ENCODE measurements at regions not wholly inside any gene's neighbourhood (a gene's known extent, or its start where the extent isn't known, plus 50 kb on each side); places are given as distances from the start of the nearest gene placed in this dataset.
A peak's percentile ranks its signal among the peaks of the same experiment; 100 is the strongest.

DNA sequence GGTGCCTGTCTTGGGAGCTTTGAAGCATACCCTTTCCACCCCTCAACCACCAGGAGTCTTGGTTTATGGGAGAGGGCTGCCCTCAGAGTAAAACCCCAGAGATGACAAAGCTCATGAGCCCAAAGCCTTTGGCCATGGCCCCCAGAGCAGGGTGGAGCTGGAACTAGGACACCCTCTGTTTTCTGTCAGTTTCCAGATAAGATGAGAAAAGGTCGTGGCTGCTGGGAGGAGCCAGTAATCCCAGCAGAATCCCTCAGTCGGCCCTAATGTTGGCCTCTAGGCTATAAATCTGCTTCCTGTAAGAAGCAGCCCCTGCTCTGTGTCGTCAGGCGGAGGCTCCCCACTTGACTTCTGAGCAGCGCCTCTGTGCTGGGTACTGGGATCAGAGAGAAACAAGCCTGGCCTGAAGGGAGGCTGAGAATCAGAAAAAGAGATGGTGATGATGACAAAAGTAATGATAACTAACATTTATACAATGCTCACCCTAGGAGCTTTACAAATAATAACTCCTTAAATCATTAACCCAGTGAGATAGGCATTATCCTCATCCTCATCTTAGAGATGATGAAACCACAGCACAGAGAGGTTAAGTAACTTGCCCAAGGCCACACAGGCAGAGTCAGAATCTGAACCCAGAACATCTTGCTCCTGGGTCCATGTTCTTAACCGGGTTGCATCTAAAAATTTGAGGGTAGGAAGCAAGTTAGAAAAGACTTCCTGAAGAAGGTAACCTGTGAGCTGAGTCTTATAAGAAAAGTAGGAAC is 471.4 kb downstream of the SOX6 start:
- Histone ChIP-seq H3K9me3 (ENCODE audit: control insufficient read depth, insufficient read depth, low read depth, low read length) (no peaks in the 10 kb centered on the region), H3K36me3 (ENCODE audit: control insufficient read depth, insufficient read depth, low read length) (no peaks in the 10 kb centered on the region), H3K4me1 (ENCODE audit: control insufficient read depth, insufficient read depth, low read length) (no peaks in the 10 kb centered on the region; the same call in 1 of the 2 replicates), H3K4me3 (ENCODE audit: low read depth in 2 of 2, low read length in 2 of 2) (no peak overlapping the region), H3K27ac (ENCODE audit: low read length) (no peak overlapping the region), H3K27me3 (ENCODE audit: control insufficient read depth, insufficient read depth, low read length) (no peaks in the 10 kb centered on the region)
- TF ChIP-seq, protein P1, sequence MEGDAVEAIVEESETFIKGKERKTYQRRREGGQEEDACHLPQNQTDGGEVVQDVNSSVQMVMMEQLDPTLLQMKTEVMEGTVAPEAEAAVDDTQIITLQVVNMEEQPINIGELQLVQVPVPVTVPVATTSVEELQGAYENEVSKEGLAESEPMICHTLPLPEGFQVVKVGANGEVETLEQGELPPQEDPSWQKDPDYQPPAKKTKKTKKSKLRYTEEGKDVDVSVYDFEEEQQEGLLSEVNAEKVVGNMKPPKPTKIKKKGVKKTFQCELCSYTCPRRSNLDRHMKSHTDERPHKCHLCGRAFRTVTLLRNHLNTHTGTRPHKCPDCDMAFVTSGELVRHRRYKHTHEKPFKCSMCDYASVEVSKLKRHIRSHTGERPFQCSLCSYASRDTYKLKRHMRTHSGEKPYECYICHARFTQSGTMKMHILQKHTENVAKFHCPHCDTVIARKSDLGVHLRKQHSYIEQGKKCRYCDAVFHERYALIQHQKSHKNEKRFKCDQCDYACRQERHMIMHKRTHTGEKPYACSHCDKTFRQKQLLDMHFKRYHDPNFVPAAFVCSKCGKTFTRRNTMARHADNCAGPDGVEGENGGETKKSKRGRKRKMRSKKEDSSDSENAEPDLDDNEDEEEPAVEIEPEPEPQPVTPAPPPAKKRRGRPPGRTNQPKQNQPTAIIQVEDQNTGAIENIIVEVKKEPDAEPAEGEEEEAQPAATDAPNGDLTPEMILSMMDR (IDR thresholded peaks at IDR 0.05): no peak
- ChIA-PET CTCF (no interaction called here), POLR2A (no interaction called here)
- ATAC-seq: no peak
- BruUV-seq (replicated peaks): no TSS peak
- in situ Hi-C loops (cut with HindIII; ENCODE audit: low pct_unique_long_range_greater_than_20kb, low sequenced_read_pairs): no loop called here
- no peak for DNase-seq (ENCODE audit: low read depth, low spot score)
- intact Hi-C loops (cut with micrococcal nuclease; ENCODE audit: unreplicated experiment): no loop called here

DNA sequence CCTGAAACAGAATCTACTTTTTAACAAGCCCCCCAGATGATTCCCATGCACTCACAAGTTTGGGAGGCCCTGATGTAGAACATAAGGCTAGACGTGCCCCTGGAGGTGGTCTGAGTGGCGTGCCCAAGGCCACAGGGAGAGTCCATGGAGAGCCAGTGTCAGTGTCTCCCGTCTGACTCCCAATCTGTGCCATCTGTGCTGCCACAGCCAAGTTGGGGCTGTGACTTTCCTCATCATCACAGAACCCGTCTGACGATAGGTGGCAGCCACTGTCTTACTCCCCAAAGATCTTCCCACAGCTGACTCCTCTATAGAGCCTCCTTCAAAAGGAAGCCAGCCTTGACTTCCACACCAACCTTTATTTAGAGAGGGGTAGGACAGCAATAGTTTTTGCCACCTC is 470.5 kb downstream of the SOX6 start:
- CTCF ChIA-PET: no interaction called here

More for the DNA sequence above, 470.5 kb downstream of the SOX6 start:
- TF ChIP-seq, protein P2, sequence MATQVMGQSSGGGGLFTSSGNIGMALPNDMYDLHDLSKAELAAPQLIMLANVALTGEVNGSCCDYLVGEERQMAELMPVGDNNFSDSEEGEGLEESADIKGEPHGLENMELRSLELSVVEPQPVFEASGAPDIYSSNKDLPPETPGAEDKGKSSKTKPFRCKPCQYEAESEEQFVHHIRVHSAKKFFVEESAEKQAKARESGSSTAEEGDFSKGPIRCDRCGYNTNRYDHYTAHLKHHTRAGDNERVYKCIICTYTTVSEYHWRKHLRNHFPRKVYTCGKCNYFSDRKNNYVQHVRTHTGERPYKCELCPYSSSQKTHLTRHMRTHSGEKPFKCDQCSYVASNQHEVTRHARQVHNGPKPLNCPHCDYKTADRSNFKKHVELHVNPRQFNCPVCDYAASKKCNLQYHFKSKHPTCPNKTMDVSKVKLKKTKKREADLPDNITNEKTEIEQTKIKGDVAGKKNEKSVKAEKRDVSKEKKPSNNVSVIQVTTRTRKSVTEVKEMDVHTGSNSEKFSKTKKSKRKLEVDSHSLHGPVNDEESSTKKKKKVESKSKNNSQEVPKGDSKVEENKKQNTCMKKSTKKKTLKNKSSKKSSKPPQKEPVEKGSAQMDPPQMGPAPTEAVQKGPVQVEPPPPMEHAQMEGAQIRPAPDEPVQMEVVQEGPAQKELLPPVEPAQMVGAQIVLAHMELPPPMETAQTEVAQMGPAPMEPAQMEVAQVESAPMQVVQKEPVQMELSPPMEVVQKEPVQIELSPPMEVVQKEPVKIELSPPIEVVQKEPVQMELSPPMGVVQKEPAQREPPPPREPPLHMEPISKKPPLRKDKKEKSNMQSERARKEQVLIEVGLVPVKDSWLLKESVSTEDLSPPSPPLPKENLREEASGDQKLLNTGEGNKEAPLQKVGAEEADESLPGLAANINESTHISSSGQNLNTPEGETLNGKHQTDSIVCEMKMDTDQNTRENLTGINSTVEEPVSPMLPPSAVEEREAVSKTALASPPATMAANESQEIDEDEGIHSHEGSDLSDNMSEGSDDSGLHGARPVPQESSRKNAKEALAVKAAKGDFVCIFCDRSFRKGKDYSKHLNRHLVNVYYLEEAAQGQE (IDR thresholded peaks at IDR 0.05; ENCODE audit: insufficient read depth in 1 of 2, low read depth in 2 of 2, low read length in 1 of 2): no peak
- TF ChIP-seq, protein P1 (IDR thresholded peaks at IDR 0.05): peak; percentile 5; the same call in 1 of the 2 replicates
- H3K9me3 ChIP-seq (ENCODE audit: control insufficient read depth, insufficient read depth, low read depth, low read length): no peaks in the 10 kb centered on the region
- in situ Hi-C loops (cut with HindIII; ENCODE audit: low pct_unique_long_range_greater_than_20kb, low sequenced_read_pairs): no loop called here
- no peak overlapping the region for H3K4me3 ChIP-seq (ENCODE audit: low read depth in 2 of 2, low read length in 2 of 2)
- ATAC-seq (peak; percentile 48; the same call in 1 of the 2 replicates), DNase-seq (ENCODE audit: low read depth, low spot score) (no peak)
- H3K27ac ChIP-seq (ENCODE audit: low read length): no peak overlapping the region
- no peaks in the 10 kb centered on the region for H3K27me3 ChIP-seq (ENCODE audit: control insufficient read depth, insufficient read depth, low read length)
- H3K4me1 ChIP-seq (ENCODE audit: control insufficient read depth, insufficient read depth, low read length): no peaks in the 10 kb centered on the region; the same call in 1 of the 2 replicates
- no TSS peak for BruUV-seq (replicated peaks)
- intact Hi-C loops (cut with micrococcal nuclease; ENCODE audit: unreplicated experiment): no loop called here
- POLR2A ChIA-PET: no interaction called here
- no peaks in the 10 kb centered on the region for H3K36me3 ChIP-seq (ENCODE audit: control insufficient read depth, insufficient read depth, low read length)

Measured in Panc1 (cell line).